ENCODE measurements at regions not wholly inside any gene's neighbourhood (a gene's known extent, or its start where the extent isn't known, plus 50 kb on each side); places are given as distances from the start of the nearest gene placed in this dataset.
"Not testable (repeated sequence)": the region's sequence is repeated elsewhere in the genome, so short reads cannot be mapped to it uniquely, and the experiment has no call there.

DNA sequence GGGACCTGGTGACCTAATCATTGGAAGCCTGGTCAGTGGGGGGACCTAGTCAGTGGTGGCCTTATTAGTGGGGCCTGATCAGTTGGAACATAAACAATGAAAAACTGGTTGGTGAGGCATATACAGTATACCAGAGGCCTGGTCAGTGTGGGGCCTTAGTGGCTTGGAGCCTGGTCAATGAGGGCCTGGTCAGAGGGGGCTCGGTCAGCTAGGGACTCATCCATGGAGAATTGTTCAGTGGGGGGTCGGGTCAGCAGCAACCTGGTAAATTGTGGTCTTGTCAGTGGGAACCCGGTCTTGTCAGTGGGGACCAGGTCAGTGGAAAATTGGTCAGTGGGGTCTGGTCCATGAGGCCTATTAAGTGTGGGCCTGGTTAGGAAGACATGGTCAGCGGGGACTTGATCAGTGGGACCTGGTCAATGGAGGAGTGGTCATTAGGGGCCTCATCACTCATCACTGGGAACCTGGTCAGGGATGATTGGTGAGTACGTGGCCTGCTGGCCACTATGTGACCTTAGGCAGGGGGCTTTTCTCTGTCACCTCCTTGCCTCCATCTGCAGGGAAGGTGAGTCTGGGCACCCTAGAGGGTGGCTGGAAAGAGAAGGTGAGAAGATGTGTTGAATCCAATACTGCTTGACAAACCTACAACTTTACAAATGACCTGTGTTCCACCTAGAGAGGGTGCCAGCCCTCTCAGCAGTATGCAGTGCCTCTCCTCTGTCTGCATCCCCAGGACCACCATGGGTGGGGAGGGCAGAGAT lies 573.0 kb downstream of the CWH43 start:
- H3K36me3 Mint-ChIP-seq: peaks cover 4 to 15% of the 10 kb centered on the region in 2 donors
- H3K27ac Mint-ChIP-seq; DNase-seq (ENCODE audit: low spot score in 2 of 2); ATAC-seq: not testable (repeated sequence)
- peaks cover 15 to 21% of the 10 kb centered on the region in 2 donors for H3K9me3 Mint-ChIP-seq

DNA sequence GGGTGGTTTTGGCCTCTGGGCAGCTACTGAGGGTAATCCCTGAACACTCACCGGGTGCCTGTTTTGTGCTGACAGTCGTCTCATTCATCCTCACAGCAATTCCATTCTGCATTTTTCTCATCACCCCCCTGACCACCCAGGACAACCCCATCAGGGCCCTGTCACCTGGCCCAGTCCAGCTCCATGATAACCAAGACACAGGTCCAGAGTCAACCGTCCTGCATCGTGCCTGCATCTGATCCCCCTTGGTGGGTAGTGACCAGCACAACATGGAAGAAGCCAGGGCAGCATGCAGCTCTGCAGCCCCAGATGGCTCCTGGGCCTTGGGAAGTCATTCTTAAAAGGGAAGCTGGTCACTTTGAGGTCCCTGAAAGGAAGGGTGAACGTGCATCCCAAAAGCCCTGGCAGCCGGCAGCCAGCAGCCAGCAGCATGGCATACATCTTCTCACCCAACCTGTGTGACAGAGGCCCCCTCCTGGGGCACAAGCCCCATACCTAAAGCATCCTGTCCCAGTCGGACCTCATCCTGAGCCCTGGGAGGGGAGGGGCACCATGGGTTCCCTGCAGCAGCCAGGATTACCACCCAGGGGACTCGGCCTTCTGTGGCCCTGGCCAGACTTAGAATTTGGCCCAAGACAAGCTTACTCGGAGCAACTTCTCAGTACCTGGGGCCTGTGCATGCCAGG lies 574.2 kb downstream of the CWH43 start:
- H3K27ac Mint-ChIP-seq: not testable (repeated sequence)
- Mint-ChIP-seq H3K9me3 (peaks cover 15 to 17% of the 10 kb centered on the region in 2 donors), H3K36me3 (peaks cover 4 to 11% of the 10 kb centered on the region in 2 donors)

DNA sequence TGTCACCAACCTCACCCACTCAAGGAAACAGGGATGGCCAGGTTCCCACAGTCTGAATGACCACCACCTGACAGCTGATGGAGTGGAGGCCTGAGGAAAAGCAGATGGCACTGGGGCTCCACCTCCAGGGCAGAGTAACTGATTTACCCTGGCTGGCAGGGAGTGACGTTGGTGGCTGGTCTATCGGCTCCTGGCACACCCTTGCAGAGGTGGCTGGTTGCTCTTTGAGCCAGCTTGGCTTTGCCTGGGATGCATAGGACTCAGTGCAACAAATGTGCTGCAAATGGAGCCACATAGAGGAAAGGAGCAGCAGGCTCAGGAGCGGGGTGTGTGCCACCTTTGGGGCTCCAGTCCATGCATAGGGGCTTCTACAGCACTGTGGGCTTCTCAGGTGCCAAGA lies 574.8 kb downstream of the CWH43 start:
- ATAC-seq; DNase-seq (ENCODE audit: low spot score in 2 of 2); H3K27ac Mint-ChIP-seq: not testable (repeated sequence)
- Mint-ChIP-seq H3K9me3 (peaks cover 15 to 17% of the 10 kb centered on the region in 2 donors), H3K36me3 (peaks cover 4 to 11% of the 10 kb centered on the region in 2 donors)

More for the DNA sequence above, 574.2 kb downstream of the CWH43 start:
- not testable (repeated sequence) for ATAC-seq; DNase-seq (ENCODE audit: low spot score in 2 of 2)

DNA sequence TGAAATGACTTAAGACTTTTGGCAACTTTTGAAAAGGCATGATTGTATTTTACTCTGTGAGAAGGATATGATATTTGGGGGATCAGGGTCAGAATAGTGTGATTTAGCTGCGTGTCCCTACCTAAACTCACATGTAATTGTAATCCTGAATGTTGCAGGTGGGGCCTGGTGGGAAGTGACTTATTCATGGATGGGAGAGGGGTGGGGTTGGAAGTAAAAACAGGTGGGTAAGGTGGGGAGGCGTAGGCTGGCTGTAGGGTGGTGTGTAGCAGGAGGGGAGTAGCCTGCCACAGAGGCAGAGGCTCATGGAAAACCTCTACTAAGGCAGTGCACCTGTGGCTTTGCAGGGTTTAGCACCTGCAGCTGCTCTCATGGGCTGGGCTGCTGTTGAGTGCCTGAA lies 584.2 kb downstream of the CWH43 start:
- not testable (repeated sequence) for DNase-seq (ENCODE audit: low spot score in 2 of 2); H3K27ac Mint-ChIP-seq; ATAC-seq
- H3K36me3 Mint-ChIP-seq: peaks cover 4 to 31% of the 10 kb centered on the region in 2 donors
- H3K9me3 Mint-ChIP-seq: peaks cover 17 to 45% of the 10 kb centered on the region in 2 donors

DNA sequence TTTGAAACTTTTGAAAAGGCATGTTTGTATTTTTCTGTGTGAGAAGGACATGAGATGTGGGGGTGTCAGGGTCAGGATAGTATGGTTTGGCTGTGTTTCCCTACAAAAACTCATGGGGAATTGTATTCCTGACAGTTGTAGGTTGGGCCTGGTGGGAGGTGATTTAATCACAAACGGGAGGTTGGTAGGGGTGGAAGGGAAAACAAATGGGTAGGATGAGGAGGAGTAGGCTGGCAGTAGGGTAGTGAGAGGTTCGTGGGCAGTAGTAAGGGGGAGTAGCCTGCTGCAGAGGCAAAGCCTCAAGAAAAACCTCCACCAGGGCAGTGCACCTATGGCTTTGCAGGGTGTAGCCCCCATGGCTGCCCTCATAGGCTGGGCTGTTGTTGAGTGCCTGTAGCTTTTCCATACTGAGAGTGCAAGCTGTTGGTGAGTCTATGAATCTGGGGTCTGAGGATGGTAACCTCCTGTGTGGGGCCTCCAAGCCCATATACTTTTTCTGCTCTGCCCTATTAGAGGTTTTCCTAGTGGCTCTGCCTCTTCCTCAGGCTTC lies 587.7 kb downstream of the CWH43 start:
- not testable (repeated sequence) for DNase-seq (ENCODE audit: low spot score in 2 of 2); H3K27ac Mint-ChIP-seq; ATAC-seq
- peaks cover 4 to 56% of the 10 kb centered on the region in 2 donors for H3K36me3 Mint-ChIP-seq
- H3K9me3 Mint-ChIP-seq: peaks cover 21 to 61% of the 10 kb centered on the region in 2 donors

DNA sequence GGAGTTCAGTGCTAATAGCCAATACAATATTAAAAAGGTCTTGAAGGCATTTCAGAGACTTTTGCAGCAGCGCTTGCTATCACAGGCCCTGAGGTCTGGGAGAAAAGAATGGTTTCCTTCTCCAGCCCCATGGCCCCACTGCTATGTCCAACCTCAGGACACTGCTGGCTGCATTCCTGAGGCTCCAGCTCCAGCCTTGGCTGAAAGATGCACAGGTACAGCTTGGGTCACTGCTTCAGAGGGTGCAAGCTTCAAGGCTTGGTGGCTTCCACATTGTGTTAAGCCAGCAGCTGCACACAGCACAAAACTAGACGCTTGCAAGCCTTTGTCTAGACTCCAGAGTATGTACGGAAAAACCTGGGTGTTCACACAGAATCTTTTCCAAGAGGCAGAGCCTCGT lies 589.2 kb downstream of the CWH43 start:
- not testable (repeated sequence) for ATAC-seq; H3K27ac Mint-ChIP-seq; DNase-seq (ENCODE audit: low spot score in 2 of 2)
- peaks cover 4 to 56% of the 10 kb centered on the region in 2 donors for H3K36me3 Mint-ChIP-seq
- peaks cover 17 to 55% of the 10 kb centered on the region in 2 donors for H3K9me3 Mint-ChIP-seq

DNA sequence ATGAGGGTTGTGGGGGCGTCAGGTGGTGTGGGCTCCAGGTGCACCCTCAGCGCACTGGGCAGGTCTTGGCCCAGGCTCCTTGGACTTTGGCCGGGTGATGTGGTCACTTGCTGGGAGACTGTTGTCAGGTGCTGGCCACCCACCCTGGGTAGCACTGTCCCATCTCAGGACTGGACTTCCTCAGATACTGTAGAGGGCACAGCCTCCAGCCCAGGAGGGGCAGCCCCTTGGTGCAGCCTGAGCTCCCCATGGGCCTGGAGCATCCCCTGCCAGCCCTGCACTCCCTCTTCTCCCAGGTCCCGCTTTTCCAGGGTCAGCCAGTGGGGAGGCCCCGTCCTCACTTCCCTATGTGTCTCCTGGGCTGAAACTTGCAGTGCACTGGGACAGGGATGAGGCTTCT lies 592.3 kb downstream of the CWH43 start:
- Mint-ChIP-seq H3K36me3 (peaks cover 0 to 36% of the 10 kb centered on the region in 2 donors), H3K9me3 (peaks cover 8 to 37% of the 10 kb centered on the region in 2 donors)
- H3K27ac Mint-ChIP-seq; DNase-seq (ENCODE audit: low spot score in 2 of 2); ATAC-seq: not testable (repeated sequence)

DNA sequence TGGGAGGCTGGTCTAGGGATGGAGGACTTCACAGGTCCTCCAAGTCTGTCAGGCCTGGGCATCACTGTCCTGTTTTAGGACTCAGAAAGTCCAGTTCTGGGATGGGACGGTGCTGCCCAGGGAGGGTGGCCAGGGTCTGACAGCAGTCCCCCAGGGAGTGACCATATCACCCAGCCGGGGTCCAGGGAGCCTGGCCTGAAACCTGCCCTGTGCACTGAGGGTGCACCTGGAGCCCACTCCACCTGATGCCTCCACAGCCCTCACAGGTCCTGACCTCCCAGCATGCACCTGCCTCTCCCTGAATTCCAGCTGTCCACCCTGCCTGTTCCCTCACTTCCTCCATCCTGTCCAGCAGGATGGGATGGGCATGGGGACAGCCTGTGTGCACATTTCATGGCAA lies 592.8 kb downstream of the CWH43 start:
- not testable (repeated sequence) for DNase-seq (ENCODE audit: low spot score in 2 of 2); H3K27ac Mint-ChIP-seq; ATAC-seq
- peaks cover 8 to 36% of the 10 kb centered on the region in 2 donors for H3K9me3 Mint-ChIP-seq
- peaks cover 0 to 31% of the 10 kb centered on the region in 2 donors for H3K36me3 Mint-ChIP-seq

DNA sequence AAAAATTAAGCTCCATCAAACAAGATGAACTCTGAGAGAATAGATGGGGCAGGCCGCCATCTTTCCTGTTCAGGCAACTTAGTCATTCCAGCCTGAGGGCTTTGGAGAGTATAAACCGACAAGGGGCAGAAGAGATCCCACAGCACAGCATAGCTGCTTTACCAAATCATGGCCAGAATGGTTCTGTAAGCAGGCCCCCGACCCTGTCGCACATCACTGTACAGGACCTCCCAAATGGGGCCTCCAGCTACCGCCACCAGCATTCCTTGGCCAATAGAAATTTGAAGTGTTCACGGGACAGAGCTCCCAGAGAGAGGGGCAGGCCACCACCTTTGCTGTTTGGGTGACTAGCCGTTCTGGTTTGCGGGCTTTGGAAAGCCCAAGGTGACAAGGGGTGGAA lies 594.1 kb downstream of the CWH43 start:
- DNase-seq (ENCODE audit: low spot score in 2 of 2); ATAC-seq; H3K27ac Mint-ChIP-seq: not testable (repeated sequence)
- Mint-ChIP-seq H3K36me3 (peaks cover 0 to 24% of the 10 kb centered on the region in 2 donors), H3K9me3 (peaks cover 4 to 30% of the 10 kb centered on the region in 2 donors)

DNA sequence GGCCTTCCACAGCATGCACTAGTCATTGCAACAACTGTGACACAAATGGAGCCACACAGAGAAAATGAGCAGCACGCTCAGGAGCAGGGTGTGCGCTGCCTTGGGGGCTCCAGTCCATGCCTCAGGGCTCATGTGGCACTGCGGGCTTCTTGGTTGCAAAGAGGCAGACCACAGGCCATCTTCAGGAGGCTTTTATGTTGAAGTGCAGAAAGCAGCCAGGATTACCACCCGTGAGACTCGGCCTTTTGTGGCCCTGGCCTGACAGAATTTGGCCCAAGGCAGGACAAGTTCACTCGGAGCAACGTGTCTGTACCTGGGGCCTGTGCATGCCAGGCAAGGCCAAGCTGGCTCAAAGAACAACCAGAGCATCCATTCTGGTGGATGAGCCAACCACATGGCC lies 602.3 kb downstream of the CWH43 start:
- H3K9me3 Mint-ChIP-seq; ATAC-seq; H3K27ac Mint-ChIP-seq; DNase-seq (ENCODE audit: low spot score in 2 of 2); H3K36me3 Mint-ChIP-seq: not testable (repeated sequence)

DNA sequence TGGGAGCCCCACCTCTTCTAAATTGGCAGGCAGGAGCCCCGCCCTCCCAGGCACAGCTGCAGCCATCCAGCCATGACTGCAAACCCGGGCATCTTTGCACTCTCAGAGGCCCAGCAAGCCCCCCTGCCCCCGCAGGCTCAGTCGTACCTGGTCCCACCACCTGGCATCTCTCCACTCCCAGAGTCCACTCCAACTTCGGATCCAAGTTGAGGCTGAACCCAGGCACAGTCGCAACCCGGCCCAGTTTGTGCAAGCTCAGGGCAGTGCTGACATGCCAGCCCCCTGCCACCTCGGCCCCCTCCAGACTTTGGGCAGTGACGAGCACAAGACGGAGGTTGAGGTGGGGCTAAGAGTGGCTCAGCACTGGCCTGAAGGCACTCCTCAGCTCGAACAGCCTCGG lies 632.4 kb downstream of the CWH43 start:
- not testable (repeated sequence) for ATAC-seq; H3K27ac Mint-ChIP-seq; DNase-seq (ENCODE audit: low spot score in 2 of 2); H3K36me3 Mint-ChIP-seq
- H3K9me3 Mint-ChIP-seq: peaks cover 10% of the 10 kb centered on the region in 2 donors

DNA sequence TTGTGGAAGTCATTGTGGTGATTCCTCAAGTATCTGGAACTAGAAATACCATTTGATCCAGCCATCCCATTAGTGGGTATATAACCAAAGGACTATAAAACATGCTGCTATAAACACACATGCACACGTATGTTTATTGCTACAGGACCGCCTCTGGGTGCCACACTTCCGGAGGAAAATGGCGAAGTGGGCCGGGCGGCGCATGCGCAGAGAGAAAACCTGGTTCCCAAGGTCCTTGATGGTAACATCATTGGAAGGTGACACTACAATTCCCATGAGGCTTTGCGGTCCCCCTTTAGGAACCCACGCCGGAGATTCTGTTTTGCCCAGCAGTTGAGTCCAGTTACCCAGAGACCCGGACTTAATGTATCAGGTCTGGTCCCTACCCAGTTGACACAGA lies 640.4 kb downstream of the CWH43 start:
- not testable (repeated sequence) for H3K27ac Mint-ChIP-seq; ATAC-seq; DNase-seq (ENCODE audit: low spot score in 2 of 2)
- Mint-ChIP-seq H3K9me3 (peaks cover 5 to 16% of the 10 kb centered on the region in 2 donors), H3K36me3 (peaks cover 0 to 12% of the 10 kb centered on the region in 2 donors)

Measured in activated naive CD4-positive, alpha-beta T cell treated with anti-CD3 and anti-CD28 coated beads, Interleukin-2, amount 50 U/mL, for 72 hours (primary cell).